ENCODE measurements at regions not wholly inside any gene's neighbourhood (a gene's known extent, or its start where the extent isn't known, plus 50 kb on each side); places are given as distances from the start of the nearest gene placed in this dataset.
"Not testable (repeated sequence)": the region's sequence is repeated elsewhere in the genome, so short reads cannot be mapped to it uniquely, and the experiment has no call there.

GRCh38 chr13:54034047-54034446 is 1005.4 kb downstream of the OLFM4 start:
- H3K9me3 ChIP-seq (ENCODE audit: control insufficient read depth, insufficient read depth, low read depth, low read length) = no peaks in the 10 kb centered on the region
- DNase-seq (ENCODE audit: low read depth in 2 of 2) = no peak
- no peaks in the 10 kb centered on the region for H3K4me1 ChIP-seq (ENCODE audit: control insufficient read depth, extremely low read depth, insufficient read depth, low read length)
- no peaks in the 10 kb centered on the region for H3K79me2 ChIP-seq (ENCODE audit: control insufficient read depth, insufficient read depth, low read length)
- H3K4me3 ChIP-seq (replicated peaks in 1 of 4; ENCODE audit: control extremely low read depth in 1 of 4, insufficient read depth in 1 of 4, low read depth in 3 of 4, low read length in 4 of 4) = no peak overlapping the region
- no peak overlapping the region for H2AFZ ChIP-seq (ENCODE audit: low read length)
- no peak overlapping the region for H3K9ac ChIP-seq (ENCODE audit: insufficient read depth, low read length)
- no peak overlapping the region for H3K4me2 ChIP-seq (ENCODE audit: extremely low read depth, insufficient read depth, low read length)
- no peak overlapping the region for H3K27ac ChIP-seq (ENCODE audit: insufficient read depth, low read length)
- no peaks in the 10 kb centered on the region for H4K20me1 ChIP-seq (ENCODE audit: control insufficient read depth, extremely low read depth, insufficient read depth, low read length)
- TF ChIP-seq CTCF (conservative IDR thresholded peaks at IDR 0.05 in 1 of 2, IDR thresholded peaks at IDR 0.05 in 1 of 2; ENCODE audit: low read depth in 1 of 2, low read length in 2 of 2) (no peak), EZH2 (IDR thresholded peaks at IDR 0.05; ENCODE audit: low read length, missing control alignments) (no peak)
- no peaks in the 10 kb centered on the region for H3K36me3 ChIP-seq (ENCODE audit: control insufficient read depth, insufficient read depth, low read length)
- no peaks in the 10 kb centered on the region for H3K27me3 ChIP-seq (ENCODE audit: control insufficient read depth, insufficient read depth, low read length)

GRCh38 chr13:54057416-54057815 is 1028.8 kb downstream of the OLFM4 start:
- H3K36me3 ChIP-seq (ENCODE audit: control insufficient read depth, insufficient read depth, low read length); H3K79me2 ChIP-seq (ENCODE audit: control insufficient read depth, insufficient read depth, low read length); H3K27me3 ChIP-seq (ENCODE audit: control insufficient read depth, insufficient read depth, low read length); DNase-seq (ENCODE audit: low read depth in 2 of 2); H3K9ac ChIP-seq (ENCODE audit: insufficient read depth, low read length); H3K4me2 ChIP-seq (ENCODE audit: extremely low read depth, insufficient read depth, low read length); H3K4me1 ChIP-seq (ENCODE audit: control insufficient read depth, extremely low read depth, insufficient read depth, low read length); H3K27ac ChIP-seq (ENCODE audit: insufficient read depth, low read length); H4K20me1 ChIP-seq (ENCODE audit: control insufficient read depth, extremely low read depth, insufficient read depth, low read length); H3K9me3 ChIP-seq (ENCODE audit: control insufficient read depth, insufficient read depth, low read depth, low read length); H2AFZ ChIP-seq (ENCODE audit: low read length); H3K4me3 ChIP-seq (replicated peaks in 1 of 4; ENCODE audit: control extremely low read depth in 1 of 4, insufficient read depth in 1 of 4, low read depth in 3 of 4, low read length in 4 of 4): not testable (repeated sequence)

- H3K9ac ChIP-seq (ENCODE audit: insufficient read depth, low read length); H2AFZ ChIP-seq (ENCODE audit: low read length); H3K27me3 ChIP-seq (ENCODE audit: control insufficient read depth, insufficient read depth, low read length); H4K20me1 ChIP-seq (ENCODE audit: control insufficient read depth, extremely low read depth, insufficient read depth, low read length); H3K9me3 ChIP-seq (ENCODE audit: control insufficient read depth, insufficient read depth, low read depth, low read length); H3K79me2 ChIP-seq (ENCODE audit: control insufficient read depth, insufficient read depth, low read length); H3K36me3 ChIP-seq (ENCODE audit: control insufficient read depth, insufficient read depth, low read length); DNase-seq (ENCODE audit: low read depth in 2 of 2); H3K27ac ChIP-seq (ENCODE audit: insufficient read depth, low read length); H3K4me3 ChIP-seq (replicated peaks in 1 of 4; ENCODE audit: control extremely low read depth in 1 of 4, insufficient read depth in 1 of 4, low read depth in 3 of 4, low read length in 4 of 4); H3K4me2 ChIP-seq (ENCODE audit: extremely low read depth, insufficient read depth, low read length); H3K4me1 ChIP-seq (ENCODE audit: control insufficient read depth, extremely low read depth, insufficient read depth, low read length): not testable (repeated sequence)
Observed at GRCh38 chr13:54069958-54070357, 1041.3 kb downstream of the OLFM4 start.

GRCh38 chr13:54077569-54077968 is 1049.0 kb downstream of the OLFM4 start:
- TF ChIP-seq EZH2 (IDR thresholded peaks at IDR 0.05; ENCODE audit: low read length, missing control alignments) = no peak
- no peak for TF ChIP-seq CTCF (conservative IDR thresholded peaks at IDR 0.05 in 1 of 2, IDR thresholded peaks at IDR 0.05 in 1 of 2; ENCODE audit: low read depth in 1 of 2, low read length in 2 of 2)
- Histone ChIP-seq H3K27ac (ENCODE audit: insufficient read depth, low read length) (no peak overlapping the region), H3K4me3 (replicated peaks in 1 of 4; ENCODE audit: control extremely low read depth in 1 of 4, insufficient read depth in 1 of 4, low read depth in 3 of 4, low read length in 4 of 4) (no peak overlapping the region), H4K20me1 (ENCODE audit: control insufficient read depth, extremely low read depth, insufficient read depth, low read length) (no peaks in the 10 kb centered on the region), H3K9ac (ENCODE audit: insufficient read depth, low read length) (no peak overlapping the region), H3K79me2 (ENCODE audit: control insufficient read depth, insufficient read depth, low read length) (no peaks in the 10 kb centered on the region), H3K27me3 (ENCODE audit: control insufficient read depth, insufficient read depth, low read length) (no peaks in the 10 kb centered on the region), H3K36me3 (ENCODE audit: control insufficient read depth, insufficient read depth, low read length) (no peaks in the 10 kb centered on the region), H3K4me2 (ENCODE audit: extremely low read depth, insufficient read depth, low read length) (no peak overlapping the region), H3K9me3 (ENCODE audit: control insufficient read depth, insufficient read depth, low read depth, low read length) (no peaks in the 10 kb centered on the region), H3K4me1 (ENCODE audit: control insufficient read depth, extremely low read depth, insufficient read depth, low read length) (no peaks in the 10 kb centered on the region), H2AFZ (ENCODE audit: low read length) (no peak overlapping the region)
- no peak for DNase-seq (ENCODE audit: low read depth in 2 of 2)
